OCI-LY7 (cell line): ENCODE measurements at regions not wholly inside any gene's neighbourhood (a gene's known extent, or its start where the extent isn't known, plus 50 kb on each side); places are given as distances from the start of the nearest gene placed in this dataset.

Source experiments
- BruUV-seq: library from RNA; stranded (reverse); fragments of 400-500 nt; replicated peaks from 2 replicates; lab custom pipeline; 2021; lab: Mats Ljungman, UMichigan
- CTCF ChIA-PET: fragments of 300-600 bp; sonication (Branson Sonifier 250); formaldehyde crosslinking; loops from one replicate; lab custom pipeline; 2022; ENCODE audit warnings: antibody characterized with exemption; ENCODE audit not compliant: unreplicated experiment; lab: Charles Lee
- POLR2A ChIA-PET: fragments of 300-600 bp; sonication (Branson Sonifier 250); formaldehyde crosslinking; loops from one replicate; lab custom pipeline; 2022; ENCODE audit warnings: antibody characterized with exemption; lab: Charles Lee
- DNase-seq: peaks from one replicate; pipeline ENCODE4 v3.0.0-alpha.2; 2015; ENCODE audit warnings: low spot score
- H2AFZ ChIP-seq: fragments of 200-600 bp; sonication (generic), shearing (Covaris generic); 2 replicates; pipeline ENCODE4 v1.6.1; 2014; ENCODE audit warnings: mild to moderate bottlenecking, antibody characterized with exemption, low read length, moderate library complexity
- H3K27ac ChIP-seq: fragments of 200-600 bp; sonication (generic); 2 replicates; pipeline ENCODE4 v1.5.1; 2014; ENCODE audit warnings: mixed run types, low read depth, mild to moderate bottlenecking, moderate library complexity, low read length, inconsistent platforms; ENCODE audit not compliant: poor library complexity, severe bottlenecking
- H3K36me3 ChIP-seq: fragments of 200-600 bp; sonication (generic); 2 replicates; pipeline ENCODE4 v1.6.1; 2014; ENCODE audit warnings: mild to moderate bottlenecking, antibody characterized with exemption, low read length, moderate library complexity, mixed read lengths; ENCODE audit not compliant: insufficient read depth
- H3K4me1 ChIP-seq: fragments of 200-600 bp; sonication (generic); 2 replicates; pipeline ENCODE4 v1.5.1; 2014; ENCODE audit warnings: mild to moderate bottlenecking, low read length; ENCODE audit not compliant: insufficient read depth, poor library complexity, severe bottlenecking
- H3K4me2 ChIP-seq: fragments of 200-600 bp; sonication (generic); 2 replicates; pipeline ENCODE4 v1.6.1; 2014; ENCODE audit warnings: mild to moderate bottlenecking, low read length
- H3K4me3 ChIP-seq: fragments of 200-600 bp; sonication (generic); 2 replicates; pipeline ENCODE4 v1.5.1; 2014; ENCODE audit warnings: mild to moderate bottlenecking, low read depth, low read length; ENCODE audit not compliant: poor library complexity, severe bottlenecking
- H3K79me2 ChIP-seq: fragments of 200-600 bp; sonication (generic); 2 replicates; pipeline ENCODE4 v1.6.1; 2016; ENCODE audit warnings: low read depth, mild to moderate bottlenecking, low read length, moderate library complexity, mixed read lengths; ENCODE audit not compliant: insufficient read depth
- H3K9me2 ChIP-seq: fragments of 200-600 bp; sonication (generic); 2 replicates; pipeline ENCODE4 v1.6.1; 2016; ENCODE audit warnings: mild to moderate bottlenecking, low read length, mixed read lengths; ENCODE audit not compliant: insufficient read depth
- H3K9me3 ChIP-seq: fragments of 200-600 bp; sonication (generic); 2 replicates; pipeline ENCODE4 v1.6.1; 2014; ENCODE audit warnings: mild to moderate bottlenecking, mixed run types, low read length, mixed read lengths
- H4K20me1 ChIP-seq: fragments of 200-600 bp; sonication (generic); 2 replicates; pipeline ENCODE4 v1.6.1; 2014; ENCODE audit warnings: mild to moderate bottlenecking, antibody characterized with exemption, low read length, moderate library complexity, mixed read lengths; ENCODE audit not compliant: insufficient read depth
- CTCF ChIP-seq: fragments of 200-600 bp; sonication (generic); conservative IDR thresholded peaks from 2 replicates; pipeline ENCODE4 v1.5.1; 2014; ENCODE audit warnings: mild to moderate bottlenecking, antibody characterized with exemption, low read length, moderate library complexity, mixed read lengths
- EZH2phosphoT487 ChIP-seq: fragments of 200-600 bp; sonication (generic); IDR thresholded peaks from 2 replicates; pipeline ENCODE4 v1.6.1; 2018; ENCODE audit warnings: low read depth, borderline replicate concordance, mild to moderate bottlenecking, mixed run types, antibody characterized with exemption, low read length, moderate library complexity, mixed read lengths
- intact Hi-C: fragments of 100-400 bp; cut with micrococcal nuclease; formaldehyde crosslinking; loops from one replicate; pipeline ENCODE4 v1.10.0; 2022; ENCODE audit not compliant: unreplicated experiment

- no peaks in the 10 kb centered on the region for H4K20me1 ChIP-seq
- H3K27ac ChIP-seq: no peak overlapping the region
- no peak overlapping the region for H3K4me3 ChIP-seq
- no peaks in the 10 kb centered on the region for H3K36me3 ChIP-seq
- intact Hi-C loops: no loop called here
- DNase-seq: no peak
- no peak overlapping the region for H3K4me2 ChIP-seq
- ChIA-PET POLR2A (interaction anchor here (0.7 kb wide), 1 partner anchor 306 kb away, joined by 3 read pairs; no protein-coding TSS in a partner anchor), CTCF (no interaction called here)
- H3K9me3 ChIP-seq: no peaks in the 10 kb centered on the region
- no peak overlapping the region for H2AFZ ChIP-seq
- TF ChIP-seq EZH2phosphoT487 (no peak), CTCF (no peak)
- BruUV-seq: no TSS peak
- no peaks in the 10 kb centered on the region for H3K9me2 ChIP-seq
- H3K4me1 ChIP-seq: no peaks in the 10 kb centered on the region
- no peaks in the 10 kb centered on the region for H3K79me2 ChIP-seq
Observed at GRCh38 chr5:79182141-79182540, 53.8 kb upstream of the JMY start.

- DNase-seq: no peak
- H3K27ac ChIP-seq: no peak overlapping the region
- ChIA-PET POLR2A (interaction anchor here (0.6 kb wide), 1 partner anchor 148 kb away, joined by 3 read pairs; no protein-coding TSS in a partner anchor), CTCF (no interaction called here)
- BruUV-seq: no TSS peak
- TF ChIP-seq CTCF (no peak), EZH2phosphoT487 (no peak)
- no peaks in the 10 kb centered on the region for H3K4me1 ChIP-seq
- H3K9me3 ChIP-seq: no peaks in the 10 kb centered on the region
- H4K20me1 ChIP-seq: no peaks in the 10 kb centered on the region
- H3K4me3 ChIP-seq: no peak overlapping the region
- no peaks in the 10 kb centered on the region for H3K79me2 ChIP-seq
- H3K36me3 ChIP-seq: no peaks in the 10 kb centered on the region
- no peak overlapping the region for H3K4me2 ChIP-seq
- intact Hi-C loops: no loop called here
- no peaks in the 10 kb centered on the region for H3K9me2 ChIP-seq
- H2AFZ ChIP-seq: no peak overlapping the region
Observed at GRCh38 chr5:79183011-79183410, 52.9 kb upstream of the JMY start.

- Histone ChIP-seq H3K27ac (no peak overlapping the region), H3K36me3 (no peaks in the 10 kb centered on the region), H3K9me2 (no peaks in the 10 kb centered on the region), H3K9me3 (no peaks in the 10 kb centered on the region), H3K4me1 (no peaks in the 10 kb centered on the region), H3K4me3 (no peak overlapping the region), H3K79me2 (no peaks in the 10 kb centered on the region), H2AFZ (no peak overlapping the region), H3K4me2 (no peak overlapping the region), H4K20me1 (no peaks in the 10 kb centered on the region)
- TF ChIP-seq EZH2phosphoT487 (no peak), CTCF (no peak)
- DNase-seq: no peak
- ChIA-PET CTCF (no interaction called here), POLR2A (no interaction called here)
- no TSS peak for BruUV-seq
- intact Hi-C loops: no loop called here
Observed at GRCh38 chr5:79183617-79184016, 52.3 kb upstream of the JMY start.
